ENCODE measurements at regions not wholly inside any gene's neighbourhood (a gene's known extent, or its start where the extent isn't known, plus 50 kb on each side); places are given as distances from the start of the nearest gene placed in this dataset.
"Not testable (repeated sequence)": the region's sequence is repeated elsewhere in the genome, so short reads cannot be mapped to it uniquely, and the experiment has no call there.

GRCh38 chr5:124972703-124973102 lies 226.3 kb upstream of the ZNF608 start:
- DNase-seq, result no peak

DNA sequence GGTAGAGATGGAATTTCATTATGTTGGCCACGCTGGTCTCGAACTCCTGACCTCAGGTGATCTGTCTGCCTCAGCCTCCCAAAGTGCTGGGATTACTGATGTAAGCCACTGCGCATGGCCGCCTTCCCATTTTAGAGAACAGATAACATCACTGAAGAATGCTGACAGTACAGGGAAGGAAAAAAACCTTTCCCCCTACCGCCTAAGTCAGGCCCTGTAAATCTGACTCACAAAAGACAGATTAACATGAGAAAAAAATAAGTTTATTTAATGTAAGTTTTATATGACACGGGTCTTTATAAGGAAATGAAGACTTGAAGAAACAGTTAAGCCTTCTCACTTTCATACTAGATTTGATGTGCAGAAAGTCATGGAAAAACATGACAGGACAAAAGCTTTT lies 227.2 kb upstream of the ZNF608 start:
- no peak for DNase-seq

- DNase-seq, result no peak
These were observed 229.6 kb upstream of the ZNF608 start for GRCh38 chr5:124976086-124976485.

- DNase-seq, result no peak
These were observed 232.8 kb upstream of the ZNF608 start for GRCh38 chr5:124979251-124979650.

GRCh38 chr5:124980163-124980941 lies 233.9 kb upstream of the ZNF608 start:
- no peak for DNase-seq

- no peak for DNase-seq
These were observed 235.5 kb upstream of the ZNF608 start for GRCh38 chr5:124981901-124982300.

DNA sequence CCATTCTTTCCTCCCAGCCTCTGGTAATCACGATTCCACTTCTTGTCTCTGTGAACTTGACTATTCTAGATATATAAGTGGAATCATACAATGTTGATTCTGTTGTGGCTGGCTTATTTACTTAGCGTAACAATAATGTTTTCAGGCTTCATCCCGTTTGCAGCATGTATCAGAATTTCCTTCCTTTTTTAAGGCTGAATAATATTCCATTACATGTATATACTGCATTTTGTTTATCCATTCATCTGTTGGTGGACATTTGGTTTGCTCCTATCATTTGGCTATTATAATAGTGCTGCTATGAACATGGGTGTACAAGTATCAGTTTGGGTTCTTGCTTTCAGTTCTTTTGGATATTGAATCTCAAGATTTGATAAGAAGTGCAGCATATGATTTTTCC lies 239.7 kb upstream of the ZNF608 start:
- no peak for DNase-seq

- no peak for DNase-seq
These were observed 240.2 kb upstream of the ZNF608 start for GRCh38 chr5:124986667-124987066.

GRCh38 chr5:124987786-124988185 lies 241.3 kb upstream of the ZNF608 start:
- DNase-seq, result not testable (repeated sequence)

- no peak for DNase-seq
These were observed 244.3 kb upstream of the ZNF608 start for GRCh38 chr5:124990723-124991122.

GRCh38 chr5:124995421-124995820 lies 249.0 kb upstream of the ZNF608 start:
- no peak for DNase-seq

- no peak for DNase-seq
These were observed 249.8 kb upstream of the ZNF608 start for GRCh38 chr5:124996023-124996763.

DNA sequence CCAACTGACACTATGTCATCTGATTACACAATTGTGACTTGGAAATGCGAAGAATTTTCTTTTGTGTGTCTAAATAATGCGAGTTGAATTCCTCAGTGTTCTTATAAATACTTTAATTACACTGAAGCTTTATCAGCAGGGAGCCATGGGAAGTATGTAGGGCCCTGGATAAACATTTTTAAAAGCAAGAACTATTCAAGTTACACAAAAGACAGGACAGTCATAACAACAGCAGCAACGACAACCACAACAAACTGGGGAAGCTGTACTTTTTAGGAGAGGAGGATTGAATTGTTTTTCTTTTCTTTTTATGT lies 250.3 kb upstream of the ZNF608 start:
- DNase-seq, result no peak

DNA sequence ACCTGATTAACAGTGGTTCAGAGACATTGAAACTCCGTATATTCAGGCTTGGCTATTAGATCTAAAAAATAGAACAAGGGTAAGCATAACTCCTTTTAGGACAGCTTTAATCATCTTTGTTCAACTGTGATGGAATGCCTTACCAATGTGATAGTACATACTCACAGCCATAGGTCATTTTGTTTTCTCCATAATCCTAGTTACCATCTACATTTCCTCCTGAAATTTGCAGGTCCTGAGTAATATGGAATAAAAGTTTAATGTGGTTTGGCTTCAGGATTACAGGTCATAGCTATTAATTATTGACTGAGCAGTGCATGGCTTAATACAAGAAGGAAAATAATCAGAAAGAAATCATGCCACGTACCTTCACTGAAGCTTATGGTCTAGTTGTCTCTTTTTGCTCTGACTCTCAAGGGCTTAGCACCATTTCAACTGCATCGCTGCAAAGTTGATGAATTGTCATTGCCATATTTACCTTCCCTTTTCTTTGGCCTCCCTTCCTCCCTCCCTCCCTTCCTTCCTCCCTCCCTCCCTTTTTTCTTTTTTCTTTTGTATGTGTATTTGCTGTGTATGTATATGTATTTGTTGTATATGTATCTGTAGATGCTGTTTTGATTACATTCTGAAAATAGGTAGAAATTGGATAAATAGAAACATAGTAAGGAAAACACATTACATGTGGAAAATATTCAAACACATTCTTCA lies 250.9 kb upstream of the ZNF608 start:
- no peak for DNase-seq

DNA sequence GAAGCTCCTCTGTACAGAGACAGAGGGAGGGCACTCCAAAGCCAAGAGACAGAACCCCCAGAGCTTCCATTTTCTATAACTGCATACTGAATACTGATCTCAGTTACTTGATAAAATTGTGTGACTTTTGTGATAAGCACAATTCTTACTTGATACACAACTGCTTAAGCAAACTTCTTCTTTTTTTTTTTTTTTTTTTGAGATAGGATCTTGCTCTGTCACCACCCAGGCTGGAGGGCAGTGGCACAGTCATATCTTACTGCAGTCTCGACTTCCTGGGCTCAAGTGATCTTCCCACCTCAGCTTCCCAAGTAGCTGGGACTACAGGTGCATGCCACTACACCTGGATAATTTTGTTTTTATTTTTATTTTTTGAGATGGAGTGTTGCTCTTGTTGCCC lies 252.1 kb upstream of the ZNF608 start:
- DNase-seq, result no peak

DNA sequence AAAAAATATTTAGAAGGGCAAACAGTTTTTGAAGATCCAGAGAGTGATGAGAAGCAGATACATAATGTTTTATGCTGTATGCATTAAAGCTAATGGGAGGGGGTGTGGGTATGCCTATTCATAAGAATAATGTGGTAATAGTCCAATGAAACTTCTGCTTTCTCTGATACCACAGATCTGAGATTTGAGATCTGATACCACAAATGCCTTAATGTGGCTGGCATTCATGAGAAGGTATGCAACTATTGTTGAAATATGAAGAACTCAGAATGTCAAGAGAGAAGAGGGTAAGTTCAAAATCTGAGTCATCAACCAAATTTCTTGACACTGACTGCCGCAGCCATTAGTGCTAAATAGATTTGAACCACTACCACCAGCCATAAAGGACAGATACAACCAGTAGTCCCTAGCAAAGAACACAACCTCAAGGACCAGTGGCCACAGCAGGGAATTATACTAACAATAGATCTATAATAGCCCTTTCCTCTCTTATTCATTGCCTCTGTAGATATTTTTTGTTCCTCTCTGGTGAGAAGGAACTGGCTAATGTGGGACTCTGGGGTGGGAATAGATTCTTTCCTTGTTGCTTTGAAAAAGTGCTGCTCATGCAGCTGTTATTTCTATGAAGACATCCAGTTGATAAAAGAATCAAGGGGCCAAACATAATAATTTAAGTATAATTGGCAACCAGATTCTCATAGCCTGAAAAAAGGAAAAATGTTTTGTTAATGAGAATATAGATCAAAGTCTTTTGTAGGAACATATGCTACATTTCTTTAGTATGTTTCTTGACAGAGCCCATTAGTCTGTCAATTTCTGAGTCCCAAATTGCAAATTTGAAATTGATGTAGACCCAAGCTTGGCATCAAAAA lies 256.5 kb upstream of the ZNF608 start:
- no peak for DNase-seq

GRCh38 chr5:125004009-125004408 lies 257.6 kb upstream of the ZNF608 start:
- no peak for DNase-seq

DNA sequence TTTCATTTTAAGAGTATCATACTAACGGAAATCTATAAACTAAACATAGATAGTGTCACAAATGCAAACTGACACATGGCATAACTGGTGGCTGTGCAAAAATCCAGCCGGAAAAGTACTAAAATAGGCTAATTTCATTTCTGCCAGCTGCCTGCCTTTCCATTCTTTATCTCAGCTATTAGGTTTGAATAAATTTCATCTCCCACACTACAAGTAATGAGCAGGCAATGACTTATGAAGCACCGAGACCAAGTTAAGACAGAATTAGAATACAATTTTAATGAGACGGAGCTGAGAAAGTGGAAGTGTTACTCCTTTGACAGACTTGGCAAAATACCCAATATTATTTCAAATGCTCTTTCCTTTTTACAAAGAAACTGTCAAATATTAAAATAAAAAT lies 258.8 kb upstream of the ZNF608 start:
- no peak for DNase-seq

DNA sequence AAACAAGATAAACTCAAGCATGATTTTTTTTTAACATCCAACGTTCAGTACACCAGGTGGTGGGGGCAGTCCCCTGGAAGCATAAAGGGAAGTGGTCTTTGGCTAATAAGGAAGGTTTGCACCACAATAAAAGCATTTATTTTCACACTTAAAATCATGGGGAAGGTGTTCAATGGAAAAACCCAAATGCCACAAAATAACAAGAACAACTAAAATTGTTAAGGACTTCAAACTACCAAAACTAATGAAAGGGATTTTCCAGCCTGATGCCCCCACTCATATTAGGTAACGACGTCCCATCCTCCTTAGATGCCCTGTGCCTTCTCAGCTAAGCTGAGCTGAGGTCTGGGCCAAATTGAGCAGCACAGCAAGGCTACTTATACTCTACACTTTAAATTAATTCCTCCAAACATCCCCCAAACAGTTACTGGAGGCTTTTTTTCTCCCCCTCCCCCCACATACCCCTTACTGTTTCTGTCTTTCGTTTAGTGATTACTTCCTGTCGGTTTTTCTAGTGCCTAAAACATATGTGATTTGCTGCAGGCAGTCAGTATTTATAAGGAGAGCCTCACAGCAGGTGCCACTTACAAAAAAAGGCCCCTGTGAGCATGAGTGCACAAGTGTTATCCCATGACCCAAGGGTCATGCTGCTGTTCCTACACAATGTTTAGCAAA lies 259.7 kb upstream of the ZNF608 start:
- no peak for DNase-seq

- DNase-seq, result no peak
These were observed 263.9 kb upstream of the ZNF608 start for GRCh38 chr5:125010356-125010755.

- DNase-seq, result no peak
These were observed 264.6 kb upstream of the ZNF608 start for GRCh38 chr5:125011014-125011413.

DNA sequence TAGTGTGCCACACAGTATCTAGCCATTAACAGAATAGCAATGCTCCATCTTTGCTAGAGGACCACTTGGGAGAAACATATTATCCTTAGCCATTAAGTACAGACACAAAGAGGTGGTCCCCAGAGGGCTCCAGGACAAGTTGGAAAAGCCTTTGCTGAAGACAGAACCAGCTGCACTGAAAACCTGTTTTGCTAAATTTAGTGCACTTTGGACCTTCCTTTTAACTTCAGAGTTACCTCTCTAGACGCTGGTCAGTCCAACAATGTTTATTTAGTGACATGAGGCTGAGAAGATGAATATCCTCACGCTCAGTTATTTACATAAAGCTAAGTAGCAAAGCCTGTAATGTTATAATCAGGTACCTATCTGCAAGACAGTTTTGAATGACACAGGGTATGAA lies 265.0 kb upstream of the ZNF608 start:
- no peak for DNase-seq
